Liver (tissue), 8 donors: ENCODE measurements at regions not wholly inside any gene's neighbourhood (a gene's known extent, or its start where the extent isn't known, plus 50 kb on each side); places are given as distances from the start of the nearest gene placed in this dataset.

Experiments
- DNase-seq: peaks from one replicate; pipeline ENCODE4 v3.0.0-alpha.2; 2017; ENCODE audit warnings: low spot score
- H3K27ac ChIP-seq, 2 donors: one replicate each; pipeline ENCODE4 v1.7.0; 2013; ENCODE audit warnings: inconsistent platforms in 2 of 2, low read length in 2 of 2, control low read depth in 1 of 2, low read depth in 1 of 2, mild to moderate bottlenecking in 1 of 2
- H3K27me3 ChIP-seq, 4 donors: one replicate each; pipeline versions ENCODE4 v1.6.1 to v1.7.0; 2013; ENCODE audit warnings: low read length in 3 of 4, inconsistent platforms in 1 of 4, mild to moderate bottlenecking in 1 of 4, moderate library complexity in 1 of 4; ENCODE audit not compliant: control insufficient read depth in 4 of 4, insufficient read depth in 4 of 4
- H3K36me3 ChIP-seq, 4 donors: one replicate each; pipeline versions ENCODE4 v1.6.1 to v1.7.0; 2013; ENCODE audit warnings: low read length in 3 of 4, mild to moderate bottlenecking in 3 of 4, low read depth in 1 of 4, moderate library complexity in 1 of 4; ENCODE audit not compliant: control insufficient read depth in 4 of 4, insufficient read depth in 3 of 4
- H3K4me1 ChIP-seq, 4 donors: one replicate each; pipeline versions ENCODE4 v1.6.1 to v1.7.0; 2013; ENCODE audit warnings: low read length in 3 of 4, mild to moderate bottlenecking in 3 of 4, moderate library complexity in 1 of 4; ENCODE audit not compliant: control insufficient read depth in 4 of 4, insufficient read depth in 4 of 4
- H3K4me3 ChIP-seq, 3 donors: one replicate each; pipeline versions ENCODE4 v1.6.1 to v1.7.0; 2013; ENCODE audit warnings: low read length in 3 of 3, control low read depth in 1 of 3, low read depth in 1 of 3, mild to moderate bottlenecking in 1 of 3
- H3K9ac ChIP-seq, 2 donors: one replicate each; pipeline ENCODE4 v1.7.0; 2013; ENCODE audit warnings: low read length in 2 of 2, mild to moderate bottlenecking in 2 of 2, moderate library complexity in 2 of 2, control low read depth in 1 of 2, low read depth in 1 of 2
- H3K9me3 ChIP-seq, 4 donors: one replicate each; pipeline versions ENCODE4 v1.6.1 to v1.7.0; 2013; ENCODE audit warnings: low read length in 3 of 4; ENCODE audit not compliant: control insufficient read depth in 4 of 4
- EGR1 ChIP-seq, 2 donors: IDR thresholded peaks; 2 replicates each; pipeline ENCODE4 v1.6.1; 2016 to 2018; ENCODE audit warnings: antibody characterized with exemption in 2 of 2, low read depth in 2 of 2
- FOXA1 ChIP-seq: IDR thresholded peaks from 2 replicates; pipeline ENCODE4 v1.6.1; 2016; ENCODE audit warnings: antibody characterized with exemption
- FOXA2 ChIP-seq: IDR thresholded peaks from 2 replicates; pipeline ENCODE4 v1.6.1; 2016; ENCODE audit warnings: antibody characterized with exemption
- GABPA ChIP-seq, 2 donors: IDR thresholded peaks in 1 of 2; conservative IDR thresholded peaks in 1 of 2; 2 replicates each; pipeline ENCODE4 v1.6.1; 2016; ENCODE audit warnings: antibody characterized with exemption in 2 of 2, mild to moderate bottlenecking in 1 of 2, moderate library complexity in 1 of 2
- HNF4A ChIP-seq, 2 donors: conservative IDR thresholded peaks; 2 replicates each; pipeline ENCODE4 v1.6.1; 2016; ENCODE audit warnings: antibody characterized with exemption in 2 of 2, mild to moderate bottlenecking in 2 of 2
- HNF4G ChIP-seq: IDR thresholded peaks from 2 replicates; pipeline ENCODE4 v1.6.1; 2016; ENCODE audit warnings: antibody characterized with exemption
- JUND ChIP-seq, 2 donors: IDR thresholded peaks; 2 replicates each; pipeline ENCODE4 v1.6.1; 2016; ENCODE audit warnings: antibody characterized with exemption in 2 of 2
- NR2F2 ChIP-seq: IDR thresholded peaks from 2 replicates; pipeline ENCODE4 v1.6.1; 2016; ENCODE audit warnings: antibody characterized with exemption
- RAD21 ChIP-seq, 2 donors: IDR thresholded peaks; 2 replicates each; pipeline ENCODE4 v1.6.1; 2016; ENCODE audit warnings: antibody characterized with exemption in 2 of 2, mild to moderate bottlenecking in 2 of 2
- RXRA ChIP-seq, 2 donors: IDR thresholded peaks; 2 replicates each; pipeline ENCODE4 v1.6.1; 2017 to 2018; ENCODE audit warnings: antibody characterized with exemption in 2 of 2, mild to moderate bottlenecking in 1 of 2
- SP1 ChIP-seq: IDR thresholded peaks from 2 replicates; pipeline ENCODE4 v1.6.1; 2018; ENCODE audit warnings: antibody characterized with exemption, mild to moderate bottlenecking
- TAF1 ChIP-seq: conservative IDR thresholded peaks from 2 replicates; pipeline ENCODE4 v1.6.1; 2016; ENCODE audit warnings: antibody characterized with exemption, mild to moderate bottlenecking
- YY1 ChIP-seq: IDR thresholded peaks from 2 replicates; pipeline ENCODE4 v1.6.1; 2016; ENCODE audit warnings: antibody characterized with exemption, mild to moderate bottlenecking
- WGBS: extraction: QIAGEN DNeasy Blood & Tissue Kit; methylation state at CpG from one replicate; pipeline ENCODE4 v1.1.7; 2013; 5-methylcytosine and 5-hydroxymethylcytosine counted together
- TF ChIP-seq, protein P1 (sequence below): fragments of 150-350 bp; IDR thresholded peaks from 2 replicates; pipeline ENCODE4 v1.5.1; 2017; ENCODE audit warnings: improper control_type of control experiment, low read depth, low read length; ENCODE audit not compliant: missing input control
- TF ChIP-seq, protein P2 (sequence below): IDR thresholded peaks from 2 replicates; pipeline ENCODE4 v1.6.1; 2016; ENCODE audit warnings: antibody characterized with exemption
- TF ChIP-seq, protein P3 (sequence below): IDR thresholded peaks from 2 replicates; pipeline ENCODE4 v1.6.1; 2016; ENCODE audit warnings: antibody characterized with exemption
- TF ChIP-seq, protein P4 (sequence below): IDR thresholded peaks from 2 replicates; pipeline ENCODE4 v1.6.1; 2016; ENCODE audit warnings: antibody characterized with exemption, mild to moderate bottlenecking
- TF ChIP-seq, protein P5 (sequence below): IDR thresholded peaks from 2 replicates; pipeline ENCODE4 v1.6.1; 2016; ENCODE audit warnings: antibody characterized with exemption
- donor health status: healthy.
- donor health status: healthy.
- donor health status: healthy.
- donor health status: healthy.
- donor health status: healthy.

DNA sequence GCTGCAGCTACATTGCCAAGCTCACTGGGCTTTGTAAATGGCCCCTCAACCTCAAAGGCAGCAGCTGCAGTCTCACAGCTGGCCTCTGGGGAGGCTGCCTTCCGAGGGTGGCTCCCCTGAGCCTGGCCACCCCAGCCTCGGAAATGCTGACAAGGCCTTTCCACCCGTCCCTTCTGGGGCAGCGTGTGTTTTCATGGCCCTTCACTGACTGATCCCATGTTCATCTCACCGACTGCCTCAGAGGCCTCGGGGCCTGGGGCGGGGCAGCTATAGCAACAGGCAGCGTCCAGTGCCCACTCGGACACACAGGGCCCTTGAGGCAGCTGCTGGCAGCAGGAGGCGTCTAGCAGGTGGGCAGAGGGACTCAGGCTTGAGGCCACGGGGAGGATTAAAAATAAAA is 149.7 kb downstream of the GLI2 start:
- no peak for DNase-seq
- WGBS, result 90% methylated on average over 11 of the region's 11 CpGs

DNA sequence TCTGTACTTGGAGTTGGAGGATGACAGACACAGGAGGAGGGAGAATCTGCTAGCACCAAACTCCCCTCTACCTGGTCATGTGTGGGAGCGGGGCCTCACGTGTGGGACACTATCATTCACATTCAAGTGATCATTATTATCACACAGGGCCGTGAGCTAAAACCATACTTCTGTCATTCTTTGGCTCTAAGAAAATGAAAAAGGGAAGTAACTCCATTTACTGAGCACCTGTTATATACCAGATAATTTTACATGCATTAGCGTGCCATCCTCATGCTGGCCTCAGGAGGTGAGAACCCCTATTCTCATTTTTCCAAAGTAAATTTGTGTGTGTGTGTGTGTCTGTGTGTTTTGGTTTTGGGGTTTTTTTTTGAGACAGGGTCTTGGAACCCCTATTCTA is 150.1 kb downstream of the GLI2 start:
- Histone ChIP-seq H3K36me3 (no peaks in the 10 kb centered on the region), H3K4me3 (no peak overlapping the region), H3K4me1 (no peaks in the 10 kb centered on the region), H3K27ac (no peak overlapping the region), H3K27me3 (no peaks in the 10 kb centered on the region), H3K9me3 (no peaks in the 10 kb centered on the region), H3K9ac (no peak overlapping the region)
- TF ChIP-seq, protein P1, sequence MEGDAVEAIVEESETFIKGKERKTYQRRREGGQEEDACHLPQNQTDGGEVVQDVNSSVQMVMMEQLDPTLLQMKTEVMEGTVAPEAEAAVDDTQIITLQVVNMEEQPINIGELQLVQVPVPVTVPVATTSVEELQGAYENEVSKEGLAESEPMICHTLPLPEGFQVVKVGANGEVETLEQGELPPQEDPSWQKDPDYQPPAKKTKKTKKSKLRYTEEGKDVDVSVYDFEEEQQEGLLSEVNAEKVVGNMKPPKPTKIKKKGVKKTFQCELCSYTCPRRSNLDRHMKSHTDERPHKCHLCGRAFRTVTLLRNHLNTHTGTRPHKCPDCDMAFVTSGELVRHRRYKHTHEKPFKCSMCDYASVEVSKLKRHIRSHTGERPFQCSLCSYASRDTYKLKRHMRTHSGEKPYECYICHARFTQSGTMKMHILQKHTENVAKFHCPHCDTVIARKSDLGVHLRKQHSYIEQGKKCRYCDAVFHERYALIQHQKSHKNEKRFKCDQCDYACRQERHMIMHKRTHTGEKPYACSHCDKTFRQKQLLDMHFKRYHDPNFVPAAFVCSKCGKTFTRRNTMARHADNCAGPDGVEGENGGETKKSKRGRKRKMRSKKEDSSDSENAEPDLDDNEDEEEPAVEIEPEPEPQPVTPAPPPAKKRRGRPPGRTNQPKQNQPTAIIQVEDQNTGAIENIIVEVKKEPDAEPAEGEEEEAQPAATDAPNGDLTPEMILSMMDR, result no peak
- TF ChIP-seq, protein P2, sequence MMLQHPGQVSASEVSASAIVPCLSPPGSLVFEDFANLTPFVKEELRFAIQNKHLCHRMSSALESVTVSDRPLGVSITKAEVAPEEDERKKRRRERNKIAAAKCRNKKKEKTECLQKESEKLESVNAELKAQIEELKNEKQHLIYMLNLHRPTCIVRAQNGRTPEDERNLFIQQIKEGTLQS, result no peak
- TF ChIP-seq TAF1 (no peak), HNF4G (no peak), NR2F2 (no peak), YY1 (no peak), FOXA2 (no peak), SP1 (no peak), JUND (IDR thresholded peaks at IDR 0.05) (no peak), EGR1 (IDR thresholded peaks at IDR 0.05; ENCODE audit: low read depth in 2 of 2) (no peak)
- TF ChIP-seq, protein P3, sequence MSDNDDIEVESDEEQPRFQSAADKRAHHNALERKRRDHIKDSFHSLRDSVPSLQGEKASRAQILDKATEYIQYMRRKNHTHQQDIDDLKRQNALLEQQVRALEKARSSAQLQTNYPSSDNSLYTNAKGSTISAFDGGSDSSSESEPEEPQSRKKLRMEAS, result no peak
- 91% methylated on average over 4 of the region's 4 CpGs for WGBS
- DNase-seq, result no peak

More for the DNA sequence above, 149.7 kb downstream of the GLI2 start:
- Histone ChIP-seq H3K9ac (no peak overlapping the region), H3K4me1 (no peaks in the 10 kb centered on the region), H3K9me3 (no peaks in the 10 kb centered on the region), H3K36me3 (no peaks in the 10 kb centered on the region), H3K4me3 (no peak overlapping the region), H3K27ac (no peak overlapping the region), H3K27me3 (no peaks in the 10 kb centered on the region)
- TF ChIP-seq HNF4A (conservative IDR thresholded peaks at IDR 0.05), result no peak
- no peak for TF ChIP-seq HNF4G
- no peak for TF ChIP-seq RXRA (IDR thresholded peaks at IDR 0.05)
- no peak for TF ChIP-seq NR2F2
- TF ChIP-seq, protein P4, sequence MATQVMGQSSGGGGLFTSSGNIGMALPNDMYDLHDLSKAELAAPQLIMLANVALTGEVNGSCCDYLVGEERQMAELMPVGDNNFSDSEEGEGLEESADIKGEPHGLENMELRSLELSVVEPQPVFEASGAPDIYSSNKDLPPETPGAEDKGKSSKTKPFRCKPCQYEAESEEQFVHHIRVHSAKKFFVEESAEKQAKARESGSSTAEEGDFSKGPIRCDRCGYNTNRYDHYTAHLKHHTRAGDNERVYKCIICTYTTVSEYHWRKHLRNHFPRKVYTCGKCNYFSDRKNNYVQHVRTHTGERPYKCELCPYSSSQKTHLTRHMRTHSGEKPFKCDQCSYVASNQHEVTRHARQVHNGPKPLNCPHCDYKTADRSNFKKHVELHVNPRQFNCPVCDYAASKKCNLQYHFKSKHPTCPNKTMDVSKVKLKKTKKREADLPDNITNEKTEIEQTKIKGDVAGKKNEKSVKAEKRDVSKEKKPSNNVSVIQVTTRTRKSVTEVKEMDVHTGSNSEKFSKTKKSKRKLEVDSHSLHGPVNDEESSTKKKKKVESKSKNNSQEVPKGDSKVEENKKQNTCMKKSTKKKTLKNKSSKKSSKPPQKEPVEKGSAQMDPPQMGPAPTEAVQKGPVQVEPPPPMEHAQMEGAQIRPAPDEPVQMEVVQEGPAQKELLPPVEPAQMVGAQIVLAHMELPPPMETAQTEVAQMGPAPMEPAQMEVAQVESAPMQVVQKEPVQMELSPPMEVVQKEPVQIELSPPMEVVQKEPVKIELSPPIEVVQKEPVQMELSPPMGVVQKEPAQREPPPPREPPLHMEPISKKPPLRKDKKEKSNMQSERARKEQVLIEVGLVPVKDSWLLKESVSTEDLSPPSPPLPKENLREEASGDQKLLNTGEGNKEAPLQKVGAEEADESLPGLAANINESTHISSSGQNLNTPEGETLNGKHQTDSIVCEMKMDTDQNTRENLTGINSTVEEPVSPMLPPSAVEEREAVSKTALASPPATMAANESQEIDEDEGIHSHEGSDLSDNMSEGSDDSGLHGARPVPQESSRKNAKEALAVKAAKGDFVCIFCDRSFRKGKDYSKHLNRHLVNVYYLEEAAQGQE, result no peak
- TF ChIP-seq, protein P5, sequence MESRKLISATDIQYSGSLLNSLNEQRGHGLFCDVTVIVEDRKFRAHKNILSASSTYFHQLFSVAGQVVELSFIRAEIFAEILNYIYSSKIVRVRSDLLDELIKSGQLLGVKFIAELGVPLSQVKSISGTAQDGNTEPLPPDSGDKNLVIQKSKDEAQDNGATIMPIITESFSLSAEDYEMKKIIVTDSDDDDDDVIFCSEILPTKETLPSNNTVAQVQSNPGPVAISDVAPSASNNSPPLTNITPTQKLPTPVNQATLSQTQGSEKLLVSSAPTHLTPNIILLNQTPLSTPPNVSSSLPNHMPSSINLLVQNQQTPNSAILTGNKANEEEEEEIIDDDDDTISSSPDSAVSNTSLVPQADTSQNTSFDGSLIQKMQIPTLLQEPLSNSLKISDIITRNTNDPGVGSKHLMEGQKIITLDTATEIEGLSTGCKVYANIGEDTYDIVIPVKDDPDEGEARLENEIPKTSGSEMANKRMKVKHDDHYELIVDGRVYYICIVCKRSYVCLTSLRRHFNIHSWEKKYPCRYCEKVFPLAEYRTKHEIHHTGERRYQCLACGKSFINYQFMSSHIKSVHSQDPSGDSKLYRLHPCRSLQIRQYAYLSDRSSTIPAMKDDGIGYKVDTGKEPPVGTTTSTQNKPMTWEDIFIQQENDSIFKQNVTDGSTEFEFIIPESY, result no peak
- no peak for TF ChIP-seq FOXA2
- TF ChIP-seq TAF1, result no peak
- TF ChIP-seq SP1, result no peak
- TF ChIP-seq RAD21 (IDR thresholded peaks at IDR 0.05), result no peak
- no peak for TF ChIP-seq FOXA1
- no peak for TF ChIP-seq JUND (IDR thresholded peaks at IDR 0.05)
- TF ChIP-seq, protein P1, result no peak
- no peak for TF ChIP-seq GABPA (IDR thresholded peaks at IDR 0.05 in 1 of 2, conservative IDR thresholded peaks at IDR 0.05 in 1 of 2)
- TF ChIP-seq, protein P2, result no peak
- no peak for TF ChIP-seq YY1
- no peak for TF ChIP-seq EGR1 (IDR thresholded peaks at IDR 0.05; ENCODE audit: low read depth in 2 of 2)
- TF ChIP-seq, protein P3, result no peak
